ENCODE measurements at regions not wholly inside any gene's neighbourhood (a gene's known extent, or its start where the extent isn't known, plus 50 kb on each side); places are given as distances from the start of the nearest gene placed in this dataset.

GRCh38 chr18:44626236-44626635, 54.5 kb upstream of the SETBP1 start:
- TF ChIP-seq CTCF (optimal IDR thresholded peaks at IDR 0.05 in 1 of 3, IDR thresholded peaks at IDR 0.05 in 1 of 3, conservative IDR thresholded peaks at IDR 0.05 in 1 of 3; ENCODE audit: extremely low read depth in 1 of 3, insufficient read depth in 2 of 3, low read length in 3 of 3) = no peak
- no peak for TF ChIP-seq EZH2 (IDR thresholded peaks at IDR 0.05; ENCODE audit: low read length)

All from keratinocyte (primary cell).